Osteoblast (primary cell): ENCODE measurements at regions not wholly inside any gene's neighbourhood (a gene's known extent, or its start where the extent isn't known, plus 50 kb on each side); places are given as distances from the start of the nearest gene placed in this dataset.

Experiments
- DNase-seq: peaks from one replicate; pipeline ENCODE4 v3.0.0; 2011; ENCODE audit warnings: low spot score, mixed read lengths; ENCODE audit not compliant: insufficient read length; ENCODE audit errors: missing footprints
- H2AFZ ChIP-seq: 2 replicates; pipeline ENCODE4 v1.6.0; 2011; ENCODE audit warnings: mild to moderate bottlenecking, low read length
- H3K27ac ChIP-seq: 2 replicates; pipeline ENCODE4 v1.5.1; 2011; ENCODE audit warnings: mild to moderate bottlenecking, low read depth, low read length, moderate library complexity
- H3K27me3 ChIP-seq: 2 replicates; pipeline ENCODE4 v1.6.0; 2012; ENCODE audit warnings: mild to moderate bottlenecking, control low read depth, inconsistent platforms, low read length, moderate library complexity; ENCODE audit not compliant: insufficient read depth
- H3K36me3 ChIP-seq: 2 replicates; pipeline ENCODE4 v1.5.1; 2011; ENCODE audit warnings: mild to moderate bottlenecking, low read length, control low read depth, moderate library complexity; ENCODE audit not compliant: insufficient read depth
- H3K4me1 ChIP-seq: 2 replicates; pipeline ENCODE4 v1.5.1; 2011; ENCODE audit warnings: mild to moderate bottlenecking, low read length, control low read depth, moderate library complexity; ENCODE audit not compliant: insufficient read depth
- H3K4me2 ChIP-seq: 2 replicates; pipeline ENCODE4 v1.6.0; 2011; ENCODE audit warnings: mild to moderate bottlenecking, low read length; ENCODE audit not compliant: insufficient read depth
- H3K4me3 ChIP-seq: fragments of 200-600 bp; sonication (generic); 3 replicates; pipeline ENCODE4 v1.5.1; 2012; ENCODE audit warnings: mild to moderate bottlenecking, low read length, inconsistent platforms; ENCODE audit not compliant: insufficient read depth
- H3K79me2 ChIP-seq: 2 replicates; pipeline ENCODE4 v1.6.0; 2012; ENCODE audit warnings: mild to moderate bottlenecking, low read length, control low read depth, inconsistent platforms; ENCODE audit not compliant: insufficient read depth
- H3K9me3 ChIP-seq: 2 replicates; pipeline ENCODE4 v1.5.1; 2011; ENCODE audit warnings: low read depth, low read length, control low read depth
- H4K20me1 ChIP-seq: 2 replicates; pipeline ENCODE4 v1.6.0; 2012; ENCODE audit warnings: mild to moderate bottlenecking, low read length, control low read depth; ENCODE audit not compliant: insufficient read depth
- TF ChIP-seq, protein P1 (sequence below): IDR thresholded peaks from 2 replicates; pipeline ENCODE4 v1.5.1; 2011; ENCODE audit warnings: mild to moderate bottlenecking, low read depth, low read length, moderate library complexity; ENCODE audit errors: extremely low read depth

DNA sequence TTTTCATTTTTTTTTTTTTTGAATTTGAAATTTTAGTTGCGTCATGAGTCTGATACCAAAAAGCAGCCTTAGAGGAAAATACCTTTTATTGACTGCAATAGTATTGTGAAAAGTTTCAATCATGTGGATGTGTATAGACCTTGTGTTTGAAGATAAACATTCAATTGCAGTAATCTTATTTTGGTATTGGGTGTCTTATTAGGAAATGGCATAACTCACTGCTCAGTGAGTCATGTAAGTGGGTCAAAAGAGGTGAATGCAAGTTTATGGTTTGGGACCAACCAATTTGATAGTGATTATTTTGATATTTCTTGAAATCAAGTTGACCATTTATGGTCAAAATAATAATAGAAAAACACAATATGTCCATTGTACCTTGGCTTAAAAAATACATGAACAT is 627.8 kb upstream of the SLIT2 start:
- no peak overlapping the region for H2AFZ ChIP-seq
- H3K27me3 ChIP-seq: no peaks in the 10 kb centered on the region
- H3K27ac ChIP-seq: no peak overlapping the region
- no peaks in the 10 kb centered on the region for H3K9me3 ChIP-seq
- no peaks in the 10 kb centered on the region for H4K20me1 ChIP-seq
- no peak overlapping the region for H3K4me3 ChIP-seq
- DNase-seq: no peak
- H3K79me2 ChIP-seq: no peaks in the 10 kb centered on the region
- H3K4me2 ChIP-seq: no peak overlapping the region
- TF ChIP-seq, protein P1, sequence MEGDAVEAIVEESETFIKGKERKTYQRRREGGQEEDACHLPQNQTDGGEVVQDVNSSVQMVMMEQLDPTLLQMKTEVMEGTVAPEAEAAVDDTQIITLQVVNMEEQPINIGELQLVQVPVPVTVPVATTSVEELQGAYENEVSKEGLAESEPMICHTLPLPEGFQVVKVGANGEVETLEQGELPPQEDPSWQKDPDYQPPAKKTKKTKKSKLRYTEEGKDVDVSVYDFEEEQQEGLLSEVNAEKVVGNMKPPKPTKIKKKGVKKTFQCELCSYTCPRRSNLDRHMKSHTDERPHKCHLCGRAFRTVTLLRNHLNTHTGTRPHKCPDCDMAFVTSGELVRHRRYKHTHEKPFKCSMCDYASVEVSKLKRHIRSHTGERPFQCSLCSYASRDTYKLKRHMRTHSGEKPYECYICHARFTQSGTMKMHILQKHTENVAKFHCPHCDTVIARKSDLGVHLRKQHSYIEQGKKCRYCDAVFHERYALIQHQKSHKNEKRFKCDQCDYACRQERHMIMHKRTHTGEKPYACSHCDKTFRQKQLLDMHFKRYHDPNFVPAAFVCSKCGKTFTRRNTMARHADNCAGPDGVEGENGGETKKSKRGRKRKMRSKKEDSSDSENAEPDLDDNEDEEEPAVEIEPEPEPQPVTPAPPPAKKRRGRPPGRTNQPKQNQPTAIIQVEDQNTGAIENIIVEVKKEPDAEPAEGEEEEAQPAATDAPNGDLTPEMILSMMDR: no peak
- no peaks in the 10 kb centered on the region for H3K36me3 ChIP-seq
- no peaks in the 10 kb centered on the region for H3K4me1 ChIP-seq

DNA sequence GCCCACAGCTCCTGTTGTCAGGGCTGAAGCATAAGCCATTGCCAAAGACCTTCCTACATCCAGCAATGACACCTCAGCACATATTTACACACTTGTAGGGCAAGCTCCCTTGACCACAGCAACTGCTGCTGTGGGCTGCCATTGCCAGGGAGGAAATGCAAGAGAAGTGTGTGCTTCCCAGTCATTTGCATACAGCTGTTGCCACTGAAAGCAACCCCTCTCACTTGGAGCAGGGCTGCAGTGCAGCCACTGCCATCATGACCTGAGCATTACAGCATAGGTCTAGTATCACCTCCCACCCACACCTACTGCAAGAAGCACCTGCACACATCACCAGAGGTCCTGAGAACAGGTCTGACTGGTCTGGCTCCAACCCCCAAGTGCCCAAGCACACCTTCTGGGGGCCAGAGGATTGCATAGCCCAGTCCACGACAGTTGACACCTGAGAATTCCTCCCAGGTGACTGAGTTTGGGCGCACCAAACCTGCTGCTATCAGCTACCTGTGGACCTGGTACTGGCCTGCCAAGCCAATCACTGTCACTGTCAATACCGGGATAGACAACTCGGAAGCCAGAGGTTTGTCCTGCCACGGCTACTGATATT is 636.5 kb upstream of the SLIT2 start:
- Histone ChIP-seq H3K4me3 (no peak overlapping the region), H2AFZ (no peak overlapping the region), H3K4me1 (no peaks in the 10 kb centered on the region), H3K36me3 (no peaks in the 10 kb centered on the region), H3K27ac (no peak overlapping the region), H3K9me3 (no peaks in the 10 kb centered on the region), H3K27me3 (no peaks in the 10 kb centered on the region), H4K20me1 (no peaks in the 10 kb centered on the region), H3K4me2 (no peak overlapping the region), H3K79me2 (no peaks in the 10 kb centered on the region)
- TF ChIP-seq, protein P1: no peak
- DNase-seq: no peak

DNA sequence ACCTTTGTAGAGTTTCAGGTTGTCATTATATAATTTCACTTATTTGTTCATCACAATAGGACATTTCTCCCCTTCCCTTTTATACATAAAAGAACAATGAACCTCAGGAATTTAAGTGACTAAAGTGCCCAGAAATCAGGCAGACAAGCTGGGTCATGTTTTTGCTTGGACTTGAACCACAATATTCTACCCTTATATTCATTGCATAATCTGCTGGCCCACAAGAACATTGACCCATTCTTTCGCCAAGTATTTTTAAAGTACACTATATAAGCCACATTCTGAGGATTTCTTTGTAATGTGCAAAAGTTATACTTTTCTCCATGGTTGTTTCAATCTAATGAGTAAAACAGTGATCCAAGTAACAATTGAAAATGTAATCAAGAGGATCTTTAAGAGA is 637.5 kb upstream of the SLIT2 start:
- H3K27ac ChIP-seq: no peak overlapping the region
- DNase-seq: no peak
- TF ChIP-seq, protein P1: no peak
- no peaks in the 10 kb centered on the region for H3K9me3 ChIP-seq
- H4K20me1 ChIP-seq: no peaks in the 10 kb centered on the region
- no peak overlapping the region for H3K4me2 ChIP-seq
- H3K79me2 ChIP-seq: no peaks in the 10 kb centered on the region
- no peaks in the 10 kb centered on the region for H3K4me1 ChIP-seq
- H3K27me3 ChIP-seq: no peaks in the 10 kb centered on the region
- no peak overlapping the region for H2AFZ ChIP-seq
- no peak overlapping the region for H3K4me3 ChIP-seq
- no peaks in the 10 kb centered on the region for H3K36me3 ChIP-seq

GRCh38 chr4:19596342-19596741 is 655.4 kb upstream of the SLIT2 start:
- Histone ChIP-seq H3K4me3 (no peak overlapping the region), H2AFZ (peak overlapping the region; percentile 16), H3K9me3 (no peaks in the 10 kb centered on the region), H3K27me3 (no peaks in the 10 kb centered on the region), H3K36me3 (no peaks in the 10 kb centered on the region), H3K4me2 (no peak overlapping the region), H3K27ac (no peak overlapping the region), H3K79me2 (no peaks in the 10 kb centered on the region), H4K20me1 (no peaks in the 10 kb centered on the region), H3K4me1 (no peaks in the 10 kb centered on the region)
- TF ChIP-seq, protein P1: no peak
- DNase-seq: no peak
